HG02798 (cell line): ENCODE measurements at regions not wholly inside any gene's neighbourhood (a gene's known extent, or its start where the extent isn't known, plus 50 kb on each side); places are given as distances from the start of the nearest gene placed in this dataset.
"Not testable (repeated sequence)": the region's sequence is repeated elsewhere in the genome, so short reads cannot be mapped to it uniquely, and the experiment has no call there.

Experiments
- ATAC-seq: cut with Tn5 transposase; IDR thresholded peaks from one replicate; pipeline ENCODE4 v1.9.1; 2021; ENCODE audit warnings: mild to moderate bottlenecking; ENCODE audit not compliant: unreplicated experiment, poor library complexity

DNA sequence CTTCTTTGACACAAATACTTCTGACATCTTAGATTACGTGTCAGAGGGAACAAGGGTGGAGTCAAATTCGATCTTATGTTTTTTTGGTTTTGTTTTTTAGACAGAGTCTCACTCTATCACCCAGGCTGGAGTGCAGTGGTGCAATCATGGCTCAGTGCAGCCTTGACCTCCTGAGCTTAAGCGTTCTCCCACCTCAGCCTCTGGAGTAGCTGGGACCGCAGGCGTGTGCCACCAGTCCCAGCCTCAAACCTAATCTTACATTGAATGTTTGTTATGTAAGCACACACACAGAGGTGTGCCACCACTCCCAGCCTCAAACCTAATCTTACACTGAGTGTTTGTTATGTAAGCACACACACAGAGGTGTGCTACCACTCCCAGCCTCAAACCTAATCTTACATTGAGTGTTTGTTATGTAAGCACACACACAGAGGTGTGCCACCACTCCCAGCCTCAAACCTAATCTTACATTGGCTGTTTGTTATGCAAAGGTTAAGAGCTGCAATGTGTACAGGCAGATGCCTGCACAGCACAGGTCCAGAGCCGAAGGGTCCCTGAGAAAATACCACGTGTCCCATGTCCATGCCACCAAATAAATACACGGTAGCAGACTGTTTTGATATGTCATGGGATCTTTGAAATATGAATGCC lies 118.0 kb downstream of the ATP6V0E2 start:
- ATAC-seq, result not testable (repeated sequence)

- not testable (repeated sequence) for ATAC-seq
Observed at GRCh38 chr7:149992366-149992765, 118.6 kb downstream of the ATP6V0E2 start.

GRCh38 chr7:149995369-149996026 lies 121.7 kb downstream of the ATP6V0E2 start:
- not testable (repeated sequence) for ATAC-seq

DNA sequence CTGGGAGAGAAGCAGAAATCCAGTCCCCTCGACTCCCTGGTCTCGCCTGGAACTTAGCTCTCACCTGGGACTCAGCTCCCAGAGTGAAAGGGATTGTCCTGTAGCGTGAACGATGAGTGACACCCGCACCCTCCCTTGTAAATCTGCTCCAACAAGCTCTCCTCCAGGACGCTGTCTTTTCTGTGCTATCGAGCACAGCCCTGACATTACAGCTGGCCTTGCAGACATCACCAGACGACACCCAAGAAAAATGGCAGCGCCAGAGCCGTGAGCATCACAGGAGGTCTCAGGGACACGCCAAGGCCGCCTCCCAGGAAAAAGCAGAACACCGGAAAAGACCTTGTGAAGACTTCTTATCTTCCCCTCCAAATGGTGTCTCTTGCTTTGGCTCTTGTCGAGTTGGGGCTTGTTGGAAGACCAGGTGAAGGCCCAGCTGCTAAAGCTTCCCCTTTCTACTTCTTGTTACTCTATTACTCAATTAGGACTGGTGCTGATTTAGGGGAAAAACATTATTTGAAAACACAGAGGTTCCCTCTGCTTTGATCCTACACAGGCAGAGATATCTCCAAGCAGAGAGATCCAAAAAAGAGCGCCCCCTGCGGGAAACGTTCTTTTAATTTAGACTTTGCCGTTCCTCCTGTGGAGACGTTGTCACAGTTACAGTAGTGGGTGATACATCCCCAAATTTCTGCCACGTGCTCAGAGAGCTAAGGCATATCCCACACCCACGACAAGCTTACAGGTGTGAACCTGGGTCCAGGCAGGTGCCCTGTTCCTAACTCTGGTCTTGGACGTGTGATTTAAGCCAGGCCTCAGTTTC lies 127.2 kb downstream of the ATP6V0E2 start:
- not testable (repeated sequence) for ATAC-seq

- no peak for ATAC-seq
Observed at GRCh38 chr7:150003304-150003810, 129.6 kb downstream of the ATP6V0E2 start.

- ATAC-seq, result not testable (repeated sequence)
Observed at GRCh38 chr7:150003973-150004372, 130.2 kb downstream of the ATP6V0E2 start.

DNA sequence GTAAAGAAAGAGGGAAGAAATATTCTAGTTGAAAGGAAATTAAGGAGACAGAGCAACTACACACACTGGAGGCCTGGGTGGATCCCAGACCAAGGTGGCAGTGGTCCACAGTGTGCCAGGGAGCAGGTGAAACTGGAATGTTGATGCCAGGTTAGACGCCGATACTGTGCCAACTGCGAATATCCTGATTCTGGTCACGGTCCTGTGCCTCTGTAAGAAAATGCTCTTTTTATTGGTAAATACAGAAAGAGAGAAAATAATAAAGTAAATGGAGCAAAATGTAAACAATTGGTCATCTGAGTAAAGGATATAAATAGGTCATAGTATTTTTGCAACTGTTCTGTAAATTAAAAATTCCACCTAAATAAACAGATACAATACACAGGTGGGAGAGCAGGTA lies 131.1 kb downstream of the ATP6V0E2 start:
- ATAC-seq, result not testable (repeated sequence)

GRCh38 chr7:150009620-150010303 lies 136.0 kb downstream of the ATP6V0E2 start:
- not testable (repeated sequence) for ATAC-seq

GRCh38 chr7:150016651-150017189 lies 143.0 kb downstream of the ATP6V0E2 start:
- not testable (repeated sequence) for ATAC-seq

DNA sequence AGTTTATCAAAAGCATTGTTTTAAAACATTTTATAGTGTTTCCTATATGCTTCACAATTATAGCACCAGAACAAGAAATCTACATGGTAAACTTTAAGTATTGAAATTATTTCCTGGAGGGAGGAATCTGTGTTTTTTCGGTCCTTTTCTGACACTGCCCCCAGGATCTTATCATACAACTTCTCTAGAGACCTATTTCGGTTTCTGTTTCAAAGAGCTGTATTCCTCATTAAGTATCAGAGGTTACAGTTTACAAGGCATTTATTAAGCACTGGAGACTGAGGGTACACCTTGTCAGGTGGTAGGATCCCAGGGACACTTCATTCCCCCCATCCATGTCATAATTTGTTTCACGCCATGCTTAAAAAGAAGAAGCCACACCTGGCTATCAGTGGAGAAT lies 146.4 kb downstream of the ATP6V0E2 start:
- ATAC-seq, result not testable (repeated sequence)

DNA sequence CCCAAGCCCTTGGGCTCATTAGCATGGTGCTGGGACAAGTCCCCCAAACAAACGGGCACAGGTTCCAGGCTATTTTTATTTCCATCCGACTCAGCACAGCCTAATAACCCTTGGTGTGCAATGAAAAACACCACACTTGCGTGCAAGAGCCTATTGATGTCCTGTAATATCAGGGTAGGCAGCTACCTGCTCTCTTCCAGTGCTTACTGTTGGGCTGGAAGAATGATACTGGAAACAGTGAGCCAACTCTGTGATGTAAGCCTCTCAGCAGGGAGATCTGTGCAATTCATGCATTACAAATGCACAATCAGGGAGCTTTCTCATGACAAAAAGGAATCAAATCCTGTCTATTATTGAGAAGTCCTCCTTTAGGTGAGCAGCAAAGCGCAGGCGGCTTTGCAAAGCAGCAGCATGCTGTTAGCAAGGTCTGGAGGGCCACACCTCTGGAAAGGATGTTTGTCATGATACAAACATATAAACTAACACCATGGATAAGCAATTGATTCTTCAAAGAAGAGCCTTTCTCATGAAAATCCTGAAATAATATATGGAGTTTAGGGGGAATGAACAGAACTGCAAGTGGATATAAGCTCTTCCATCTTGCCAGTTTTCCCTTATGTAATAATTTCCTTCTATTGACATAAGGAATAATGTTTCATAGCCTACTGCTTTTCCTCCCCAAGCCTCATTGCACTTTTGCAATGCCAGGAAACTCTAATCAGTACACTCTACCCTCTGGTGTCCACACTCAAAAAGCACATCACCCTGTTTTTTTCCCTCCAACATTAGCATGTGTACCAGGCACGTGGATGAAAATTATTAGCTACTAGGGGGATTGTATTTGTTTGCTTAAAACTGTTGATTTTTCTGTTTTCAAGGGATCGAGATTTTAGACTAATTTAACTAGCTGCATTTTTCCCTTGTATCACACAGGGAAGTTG lies 151.1 kb downstream of the ATP6V0E2 start:
- not testable (repeated sequence) for ATAC-seq

GRCh38 chr7:150025802-150026201 lies 152.0 kb downstream of the ATP6V0E2 start:
- ATAC-seq, result not testable (repeated sequence)

GRCh38 chr7:150028344-150029012 lies 154.7 kb downstream of the ATP6V0E2 start:
- not testable (repeated sequence) for ATAC-seq

- not testable (repeated sequence) for ATAC-seq
Observed at GRCh38 chr7:150029013-150029389, 155.2 kb downstream of the ATP6V0E2 start.

GRCh38 chr7:150031733-150032132 lies 158.0 kb downstream of the ATP6V0E2 start:
- ATAC-seq, result not testable (repeated sequence)

DNA sequence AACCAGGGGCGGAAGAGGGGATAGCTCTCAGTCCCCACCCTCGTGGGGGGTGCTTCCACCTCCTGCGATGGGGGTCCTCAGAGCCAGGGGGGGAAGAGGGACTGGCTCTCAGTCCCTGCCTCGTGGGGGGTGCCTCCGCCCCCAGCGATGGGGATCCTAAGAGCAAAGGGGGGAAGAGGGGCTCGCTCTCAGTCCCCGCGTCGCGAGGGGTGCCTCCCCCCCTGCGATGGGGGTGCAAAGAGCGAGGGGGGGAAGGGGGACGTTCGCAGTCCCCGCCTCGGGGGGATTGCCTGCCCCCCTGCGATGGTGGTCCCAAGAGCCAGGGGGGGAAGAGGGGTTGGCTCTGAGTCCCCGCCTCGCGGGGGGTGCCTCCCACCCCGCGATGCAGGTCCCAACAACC lies 159.9 kb downstream of the ATP6V0E2 start:
- ATAC-seq, result not testable (repeated sequence)

DNA sequence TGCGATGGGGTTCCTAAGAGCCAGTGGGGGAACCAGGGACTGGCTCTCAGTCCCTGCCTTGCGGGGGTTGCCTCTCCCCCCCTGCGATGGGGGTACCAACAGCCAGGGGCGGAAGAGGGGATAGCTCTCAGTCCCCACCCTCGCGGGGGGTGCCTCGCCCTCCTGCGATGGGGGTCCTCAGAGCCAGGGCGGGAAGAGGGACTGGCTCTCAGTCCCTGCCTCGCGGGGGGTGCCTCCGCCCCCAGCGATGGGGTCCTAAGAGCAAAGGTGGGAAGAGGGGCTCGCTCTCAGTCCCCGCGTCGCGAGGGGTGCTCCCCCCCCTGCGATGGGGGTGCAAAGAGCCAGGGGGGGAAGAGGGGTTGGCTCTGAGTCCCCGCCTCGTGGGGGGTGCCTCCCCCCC lies 162.0 kb downstream of the ATP6V0E2 start:
- ATAC-seq, result not testable (repeated sequence)

DNA sequence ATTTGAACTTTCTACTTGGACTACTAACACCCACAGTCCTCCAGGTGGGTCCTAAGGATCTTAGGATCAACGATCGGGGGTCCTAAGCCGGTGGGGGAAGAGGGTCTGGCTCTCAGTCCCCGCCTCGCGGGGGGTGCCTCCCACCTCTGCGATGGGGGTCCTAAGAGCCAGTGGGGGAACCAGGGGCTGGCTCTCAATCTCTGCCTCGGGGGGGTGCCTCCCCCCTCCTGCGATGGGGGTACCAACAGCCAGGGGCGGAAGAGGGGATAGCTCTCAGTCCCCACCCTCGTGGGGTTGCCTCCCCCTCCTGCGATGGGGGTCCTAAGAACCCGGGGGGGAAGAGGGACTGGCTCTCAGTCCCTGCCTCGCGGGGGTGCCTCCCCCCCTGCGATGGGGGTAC lies 165.3 kb downstream of the ATP6V0E2 start:
- not testable (repeated sequence) for ATAC-seq
